H9 (cell line): ENCODE measurements at regions not wholly inside any gene's neighbourhood (a gene's known extent, or its start where the extent isn't known, plus 50 kb on each side); places are given as distances from the start of the nearest gene placed in this dataset.

Experiments
- DNase-seq: peaks from one replicate; pipeline ENCODE4 v3.0.0-alpha.2; 2017
- H2AFZ ChIP-seq: one replicate; pipeline ENCODE4 v1.6.1; 2013; ENCODE audit warnings: mild to moderate bottlenecking, low read length, control low read depth, moderate library complexity
- H2AK5ac ChIP-seq: 2 replicates; pipeline ENCODE4 v1.6.1; 2013; ENCODE audit warnings: low read length, control low read depth, mixed read lengths; ENCODE audit not compliant: insufficient read length
- H2BK120ac ChIP-seq: one replicate; pipeline ENCODE4 v1.6.1; 2013; ENCODE audit warnings: low read depth, mild to moderate bottlenecking, low read length, control low read depth, inconsistent platforms; ENCODE audit not compliant: poor library complexity, severe bottlenecking
- H2BK12ac ChIP-seq: 2 replicates; pipeline ENCODE4 v1.6.1; 2013; ENCODE audit warnings: low read length, control low read depth, mixed read lengths, low read depth; ENCODE audit not compliant: insufficient read length
- H2BK15ac ChIP-seq: 2 replicates; pipeline ENCODE4 v1.6.1; 2013; ENCODE audit warnings: low read depth, low read length, control low read depth
- H2BK20ac ChIP-seq: one replicate; pipeline ENCODE4 v1.6.1; 2013; ENCODE audit warnings: low read depth, mild to moderate bottlenecking, low read length, control low read depth, inconsistent platforms; ENCODE audit not compliant: poor library complexity, severe bottlenecking
- H2BK5ac ChIP-seq: 2 replicates; pipeline ENCODE4 v1.6.1; 2013; ENCODE audit warnings: low read length, control low read depth, mixed read lengths; ENCODE audit not compliant: insufficient read length
- H3K14ac ChIP-seq: 2 replicates; pipeline ENCODE4 v1.6.1; 2013; ENCODE audit warnings: low read length, control low read depth; ENCODE audit not compliant: insufficient read depth
- H3K18ac ChIP-seq: 2 replicates; pipeline ENCODE4 v1.6.1; 2013; ENCODE audit warnings: low read depth, mild to moderate bottlenecking, mixed read lengths, low read length, control low read depth; ENCODE audit not compliant: insufficient read length
- H3K23ac ChIP-seq: 2 replicates; pipeline ENCODE4 v1.6.1; 2013; ENCODE audit warnings: low read length, control low read depth, mixed read lengths, low read depth; ENCODE audit not compliant: insufficient read length
- H3K23me2 ChIP-seq: 2 replicates; pipeline ENCODE4 v1.6.1; 2013; ENCODE audit warnings: low read depth, mild to moderate bottlenecking, mixed read lengths, low read length, control low read depth; ENCODE audit not compliant: insufficient read length, poor library complexity, severe bottlenecking
- H3K27ac ChIP-seq: 2 replicates; pipeline ENCODE4 v1.5.1; 2013; ENCODE audit warnings: low read length, control low read depth, mixed read lengths, low read depth; ENCODE audit not compliant: insufficient read length
- H3K27me3 ChIP-seq: 2 replicates; pipeline ENCODE4 v1.6.1; 2013; ENCODE audit warnings: low read length, control low read depth, inconsistent platforms; ENCODE audit not compliant: insufficient read depth
- H3K4ac ChIP-seq: 2 replicates; pipeline ENCODE4 v1.6.1; 2013; ENCODE audit warnings: low read depth, mild to moderate bottlenecking, control low read depth, inconsistent platforms, low read length, moderate library complexity
- H3K4me1 ChIP-seq: 2 replicates; pipeline ENCODE4 v1.6.1; 2013; ENCODE audit warnings: low read length, control low read depth, inconsistent platforms; ENCODE audit not compliant: insufficient read depth
- H3K4me2 ChIP-seq: 2 replicates; pipeline ENCODE4 v1.6.1; 2013; ENCODE audit warnings: low read length, control low read depth, mixed read lengths; ENCODE audit not compliant: insufficient read length, insufficient read depth
- H3K56ac ChIP-seq: 2 replicates; pipeline ENCODE4 v1.6.1; 2013; ENCODE audit warnings: low read depth, mild to moderate bottlenecking, mixed read lengths, low read length, control low read depth; ENCODE audit not compliant: insufficient read length
- H3K79me1 ChIP-seq: 2 replicates; pipeline ENCODE4 v1.6.1; 2013; ENCODE audit warnings: low read depth, mild to moderate bottlenecking, moderate library complexity, low read length, control low read depth, inconsistent platforms; ENCODE audit not compliant: insufficient read depth, poor library complexity, severe bottlenecking
- H3K79me2 ChIP-seq: 2 replicates; pipeline ENCODE4 v1.6.1; 2013; ENCODE audit warnings: low read length, control low read depth, inconsistent platforms; ENCODE audit not compliant: insufficient read depth
- H3K9ac ChIP-seq: 2 replicates; pipeline ENCODE4 v1.6.1; 2013; ENCODE audit warnings: low read length, control low read depth, mixed read lengths; ENCODE audit not compliant: insufficient read length; ENCODE audit errors: extremely low read depth
- H3K9me3 ChIP-seq: one replicate; pipeline ENCODE4 v1.6.1; 2013; ENCODE audit warnings: low read depth, low read length, inconsistent platforms; ENCODE audit not compliant: control insufficient read depth
- H3T11ph ChIP-seq: one replicate; pipeline ENCODE4 v1.6.1; 2013; ENCODE audit warnings: mild to moderate bottlenecking, low read length, control low read depth, inconsistent platforms
- H4K20me1 ChIP-seq: one replicate; pipeline ENCODE4 v1.6.1; 2013; ENCODE audit not compliant: control insufficient read depth, insufficient read length, insufficient read depth
- H4K5ac ChIP-seq: 2 replicates; pipeline ENCODE4 v1.6.1; 2013; ENCODE audit warnings: low read depth, mild to moderate bottlenecking, mixed read lengths, low read length, control low read depth; ENCODE audit not compliant: insufficient read length
- H4K8ac ChIP-seq: replicated peaks from 2 replicates; pipeline ENCODE4 v1.6.1; 2013; ENCODE audit warnings: low read length, control low read depth, mixed read lengths, low read depth; ENCODE audit not compliant: insufficient read length
- H4K91ac ChIP-seq: 2 replicates; pipeline ENCODE4 v1.6.1; 2013; ENCODE audit warnings: low read depth, mild to moderate bottlenecking, moderate library complexity, mixed read lengths, low read length, control low read depth; ENCODE audit not compliant: insufficient read length
- H3K27ac Mint-ChIP-seq, 3 experiments: 2 replicates in 2 of 3; 3 replicates in 1 of 3; pipeline ENCODE4 v1.8.0; 2020 to 2021; ENCODE audit warnings: mixed read lengths in 3 of 3, mild to moderate bottlenecking in 1 of 3, moderate library complexity in 1 of 3
- H3K27me3 Mint-ChIP-seq: 2 replicates; pipeline ENCODE4 v1.8.0; 2021; ENCODE audit warnings: low read depth, mild to moderate bottlenecking, moderate library complexity, mixed read lengths
- H3K36me3 Mint-ChIP-seq, 3 experiments: 2 replicates in 2 of 3; 3 replicates in 1 of 3; pipeline ENCODE4 v1.8.0; 2020 to 2021; ENCODE audit warnings: low read depth in 3 of 3, mixed read lengths in 3 of 3; ENCODE audit not compliant: insufficient read depth in 1 of 3
- H3K4me1 Mint-ChIP-seq, 2 experiments: 2 replicates each; pipeline ENCODE4 v1.8.0; 2020; ENCODE audit warnings: mixed read lengths in 2 of 2
- H3K4me3 Mint-ChIP-seq, 2 experiments: 2 replicates in 1 of 2; 3 replicates in 1 of 2; pipeline ENCODE4 v1.8.0; 2020 to 2021; ENCODE audit warnings: mild to moderate bottlenecking in 2 of 2, mixed read lengths in 2 of 2, moderate library complexity in 1 of 2
- H3K9me3 Mint-ChIP-seq, 2 experiments: 2 replicates in 1 of 2; 3 replicates in 1 of 2; pipeline ENCODE4 v1.8.0; 2020; ENCODE audit warnings: mild to moderate bottlenecking in 2 of 2, mixed read lengths in 2 of 2, moderate library complexity in 1 of 2
- WGBS: extraction: QIAGEN DNeasy Blood & Tissue Kit; methylation state at CpG from one replicate; pipeline ENCODE4 v1.1.7; 2013; ENCODE audit warnings: missing lambda C conversion rate, low lambda C conversion rate, mixed read lengths; ENCODE audit not compliant: insufficient read length; ENCODE audit errors: extremely low coverage; 5-methylcytosine and 5-hydroxymethylcytosine counted together
- TF ChIP-seq, protein P1 (sequence below): fragments of 200-600 bp; sonication (generic); conservative IDR thresholded peaks from 3 replicates; pipeline ENCODE4 v1.8.0; 2021; ENCODE audit warnings: antibody characterized with exemption, mild to moderate bottlenecking

DNA sequence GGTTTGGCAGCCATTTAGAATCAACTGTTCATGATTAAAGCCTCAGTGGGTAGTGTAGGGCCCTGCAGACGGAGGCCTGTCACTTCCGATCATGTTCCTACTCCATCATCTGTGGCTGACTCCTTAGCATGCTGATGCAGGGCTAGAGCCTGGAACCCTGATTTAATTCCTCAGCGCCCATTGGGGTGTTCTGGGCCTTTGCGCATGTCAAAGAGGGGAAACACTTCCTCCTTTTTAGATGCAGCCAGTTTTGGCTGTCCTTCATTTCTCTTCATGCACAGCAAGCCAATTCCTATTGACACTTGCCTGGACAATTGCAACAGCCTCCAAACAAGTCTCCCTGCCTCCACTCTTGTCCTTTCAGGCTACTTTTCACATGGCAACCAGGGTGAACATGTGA is 51.9 kb upstream of the MAGEA4 start:
- no CpG with 5 or more reads among the region's 4 CpGs for WGBS

More for the DNA sequence above, 51.9 kb upstream of the MAGEA4 start:
- Histone ChIP-seq H3K79me1 (no peaks in the 10 kb centered on the region), H3K4ac (no peak overlapping the region), H3K9ac (no peak overlapping the region), H4K5ac (no peak overlapping the region), H2BK12ac (no peak overlapping the region), H3K56ac (no peak overlapping the region), H2AFZ (no peak overlapping the region), H2AK5ac (no peak overlapping the region), H2BK15ac (no peak overlapping the region), H3K14ac (no peak overlapping the region), H3K27ac (no peak overlapping the region), H2BK5ac (no peak overlapping the region), H3K79me2 (no peaks in the 10 kb centered on the region), H4K8ac (no peak overlapping the region), H4K20me1 (no peaks in the 10 kb centered on the region), H3K4me2 (no peak overlapping the region), H3K23ac (no peak overlapping the region), H3K9me3 (peaks cover 33% of the 10 kb centered on the region), H3K4me1 (no peaks in the 10 kb centered on the region), H4K91ac (no peak overlapping the region), H2BK120ac (no peak overlapping the region), H2BK20ac (no peak overlapping the region), H3K27me3 (no peaks in the 10 kb centered on the region), H3K18ac (no peak overlapping the region), H3K23me2 (no peaks in the 10 kb centered on the region), H3T11ph (no peak overlapping the region)
- H3K36me3 Mint-ChIP-seq, result peaks cover 0 to under 1% (median 0%) of the 10 kb centered on the region in 3 experiments; a peak in 1 of 7 replicates
- H3K27me3 Mint-ChIP-seq, result no peaks in the 10 kb centered on the region
- no peaks in the 10 kb centered on the region for H3K4me1 Mint-ChIP-seq
- DNase-seq, result no peak
- no peak overlapping the region for H3K27ac Mint-ChIP-seq
- peaks cover 62 to 63% of the 10 kb centered on the region in 2 experiments for H3K9me3 Mint-ChIP-seq
- H3K4me3 Mint-ChIP-seq, result no peak overlapping the region
- TF ChIP-seq, protein P1, sequence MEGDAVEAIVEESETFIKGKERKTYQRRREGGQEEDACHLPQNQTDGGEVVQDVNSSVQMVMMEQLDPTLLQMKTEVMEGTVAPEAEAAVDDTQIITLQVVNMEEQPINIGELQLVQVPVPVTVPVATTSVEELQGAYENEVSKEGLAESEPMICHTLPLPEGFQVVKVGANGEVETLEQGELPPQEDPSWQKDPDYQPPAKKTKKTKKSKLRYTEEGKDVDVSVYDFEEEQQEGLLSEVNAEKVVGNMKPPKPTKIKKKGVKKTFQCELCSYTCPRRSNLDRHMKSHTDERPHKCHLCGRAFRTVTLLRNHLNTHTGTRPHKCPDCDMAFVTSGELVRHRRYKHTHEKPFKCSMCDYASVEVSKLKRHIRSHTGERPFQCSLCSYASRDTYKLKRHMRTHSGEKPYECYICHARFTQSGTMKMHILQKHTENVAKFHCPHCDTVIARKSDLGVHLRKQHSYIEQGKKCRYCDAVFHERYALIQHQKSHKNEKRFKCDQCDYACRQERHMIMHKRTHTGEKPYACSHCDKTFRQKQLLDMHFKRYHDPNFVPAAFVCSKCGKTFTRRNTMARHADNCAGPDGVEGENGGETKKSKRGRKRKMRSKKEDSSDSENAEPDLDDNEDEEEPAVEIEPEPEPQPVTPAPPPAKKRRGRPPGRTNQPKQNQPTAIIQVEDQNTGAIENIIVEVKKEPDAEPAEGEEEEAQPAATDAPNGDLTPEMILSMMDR, result no peak
